Caco-2 (cell line): ENCODE measurements at regions not wholly inside any gene's neighbourhood (a gene's known extent, or its start where the extent isn't known, plus 50 kb on each side); places are given as distances from the start of the nearest gene placed in this dataset.

Source experiments
- BruUV-seq: library from RNA; stranded (reverse); fragments of 400-500 nt; replicated peaks from 2 replicates; lab custom pipeline; 2021; lab: Mats Ljungman, UMichigan
- CTCF ChIA-PET: fragments of 300-600 bp; sonication (Branson Sonifier 250); formaldehyde crosslinking; loops from one replicate; lab custom pipeline; 2022; ENCODE audit warnings: antibody characterized with exemption; lab: Charles Lee
- POLR2A ChIA-PET: fragments of 300-600 bp; sonication (Branson Sonifier 250); formaldehyde crosslinking; loops from one replicate; lab custom pipeline; 2022; ENCODE audit warnings: antibody characterized with exemption; lab: Charles Lee
- DNase-seq, 2 experiments: peaks; one replicate each; pipeline versions ENCODE4 v3.0.0 to v3.0.0-alpha.2; 2020 to 2022
- H3K27me3 ChIP-seq: replicated peaks from 2 replicates; pipeline ENCODE4 v1.6.0; 2011; ENCODE audit warnings: low read length; ENCODE audit not compliant: control insufficient read depth, insufficient read depth
- H3K36me3 ChIP-seq: 2 replicates; pipeline ENCODE4 v1.5.1; 2011; ENCODE audit warnings: low read length; ENCODE audit not compliant: control insufficient read depth, insufficient read depth
- H3K4me1 ChIP-seq: fragments of 250-450 bp; sonication (Bioruptor Pico); 2 replicates; pipeline ENCODE4 v1.5.1; 2020; ENCODE audit warnings: mild to moderate bottlenecking
- H3K4me3 ChIP-seq: 2 replicates; pipeline ENCODE4 v1.5.1; 2011; ENCODE audit warnings: low read depth, mild to moderate bottlenecking, control low read depth, low read length
- H3K9me3 ChIP-seq: fragments of 250-450 bp; sonication (Bioruptor Pico); 2 replicates; pipeline ENCODE4 v1.5.1; 2020; ENCODE audit warnings: mild to moderate bottlenecking, moderate library complexity
- H3K27ac Mint-ChIP-seq: one replicate; pipeline ENCODE4 v1.8.0; 2022; ENCODE audit warnings: mixed read lengths; ENCODE audit not compliant: unreplicated experiment
- H3K27me3 Mint-ChIP-seq: one replicate; pipeline ENCODE4 v1.8.0; 2022; ENCODE audit warnings: mixed read lengths; ENCODE audit not compliant: insufficient read depth, unreplicated experiment
- H3K36me3 Mint-ChIP-seq: one replicate; pipeline ENCODE4 v1.8.0; 2022; ENCODE audit warnings: mild to moderate bottlenecking, mixed read lengths; ENCODE audit not compliant: insufficient read depth, unreplicated experiment
- H3K4me1 Mint-ChIP-seq: one replicate; pipeline ENCODE4 v1.8.0; 2022; ENCODE audit warnings: low read depth, mixed read lengths; ENCODE audit not compliant: unreplicated experiment
- H3K4me3 Mint-ChIP-seq: one replicate; pipeline ENCODE4 v1.8.0; 2022; ENCODE audit warnings: mild to moderate bottlenecking, moderate library complexity, mixed read lengths; ENCODE audit not compliant: unreplicated experiment
- H3K9me3 Mint-ChIP-seq: one replicate; pipeline ENCODE4 v1.8.0; 2022; ENCODE audit warnings: mixed read lengths; ENCODE audit not compliant: unreplicated experiment
- intact Hi-C: fragments of 100-400 bp; cut with micrococcal nuclease; formaldehyde crosslinking; loops from one replicate; pipeline ENCODE4 v1.10.0; 2022; ENCODE audit not compliant: unreplicated experiment
- TF ChIP-seq, protein P1 (sequence below), 2 experiments: fragments of 200-600 bp in 1 of 2; IDR thresholded peaks; 1 replicate in 1 of 2; 2 replicates in 1 of 2; pipeline versions ENCODE4 v1.5.1 to v1.8.0; 2011 to 2022; ENCODE audit warnings: antibody characterized with exemption in 1 of 2, control low read depth in 1 of 2, inconsistent platforms in 1 of 2, low read depth in 1 of 2, low read length in 1 of 2, mild to moderate bottlenecking in 1 of 2, moderate library complexity in 1 of 2; ENCODE audit not compliant: insufficient read depth in 1 of 2, severe bottlenecking in 1 of 2, unreplicated experiment in 1 of 2

DNA sequence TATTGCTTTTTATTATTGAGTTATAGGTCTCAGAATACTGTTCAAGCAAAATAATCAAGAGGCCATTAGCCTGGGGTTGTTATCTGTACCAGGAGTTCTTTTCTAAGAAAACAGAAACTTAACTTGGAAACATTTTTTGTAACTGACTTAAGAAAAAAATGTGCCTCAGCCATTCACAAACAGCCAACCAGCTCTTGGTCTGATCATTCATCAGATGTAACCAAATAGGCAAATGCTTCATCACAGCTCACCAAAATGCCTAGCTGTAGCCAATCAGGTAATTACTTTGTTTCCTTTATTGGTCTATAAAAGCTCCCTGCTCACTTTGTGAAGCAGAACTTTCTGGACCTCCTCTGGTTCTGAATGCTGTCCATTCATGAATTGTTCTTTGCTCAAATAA, 387.7 kb downstream of the FAT4 start:
- no peaks in the 10 kb centered on the region for H3K9me3 Mint-ChIP-seq
- Histone ChIP-seq H3K9me3 (no peaks in the 10 kb centered on the region), H3K27me3 (no peaks in the 10 kb centered on the region), H3K4me1 (no peaks in the 10 kb centered on the region), H3K36me3 (no peaks in the 10 kb centered on the region), H3K4me3 (no peak overlapping the region)
- DNase-seq = no peak
- H3K36me3 Mint-ChIP-seq = no peaks in the 10 kb centered on the region
- peaks cover 3% of the 10 kb centered on the region for H3K27me3 Mint-ChIP-seq
- POLR2A ChIA-PET = no interaction called here
- intact Hi-C loops = no loop called here
- no peak overlapping the region for H3K4me3 Mint-ChIP-seq
- CTCF ChIA-PET = no interaction called here
- no TSS peak for BruUV-seq
- TF ChIP-seq, protein P1, sequence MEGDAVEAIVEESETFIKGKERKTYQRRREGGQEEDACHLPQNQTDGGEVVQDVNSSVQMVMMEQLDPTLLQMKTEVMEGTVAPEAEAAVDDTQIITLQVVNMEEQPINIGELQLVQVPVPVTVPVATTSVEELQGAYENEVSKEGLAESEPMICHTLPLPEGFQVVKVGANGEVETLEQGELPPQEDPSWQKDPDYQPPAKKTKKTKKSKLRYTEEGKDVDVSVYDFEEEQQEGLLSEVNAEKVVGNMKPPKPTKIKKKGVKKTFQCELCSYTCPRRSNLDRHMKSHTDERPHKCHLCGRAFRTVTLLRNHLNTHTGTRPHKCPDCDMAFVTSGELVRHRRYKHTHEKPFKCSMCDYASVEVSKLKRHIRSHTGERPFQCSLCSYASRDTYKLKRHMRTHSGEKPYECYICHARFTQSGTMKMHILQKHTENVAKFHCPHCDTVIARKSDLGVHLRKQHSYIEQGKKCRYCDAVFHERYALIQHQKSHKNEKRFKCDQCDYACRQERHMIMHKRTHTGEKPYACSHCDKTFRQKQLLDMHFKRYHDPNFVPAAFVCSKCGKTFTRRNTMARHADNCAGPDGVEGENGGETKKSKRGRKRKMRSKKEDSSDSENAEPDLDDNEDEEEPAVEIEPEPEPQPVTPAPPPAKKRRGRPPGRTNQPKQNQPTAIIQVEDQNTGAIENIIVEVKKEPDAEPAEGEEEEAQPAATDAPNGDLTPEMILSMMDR (IDR thresholded peaks at IDR 0.05; ENCODE audit: insufficient read depth in 1 of 2, low read depth in 1 of 2, low read length in 1 of 2, severe bottlenecking in 1 of 2, unreplicated experiment in 1 of 2) = no peak
- no peak overlapping the region for H3K27ac Mint-ChIP-seq
- H3K4me1 Mint-ChIP-seq = no peaks in the 10 kb centered on the region

DNA sequence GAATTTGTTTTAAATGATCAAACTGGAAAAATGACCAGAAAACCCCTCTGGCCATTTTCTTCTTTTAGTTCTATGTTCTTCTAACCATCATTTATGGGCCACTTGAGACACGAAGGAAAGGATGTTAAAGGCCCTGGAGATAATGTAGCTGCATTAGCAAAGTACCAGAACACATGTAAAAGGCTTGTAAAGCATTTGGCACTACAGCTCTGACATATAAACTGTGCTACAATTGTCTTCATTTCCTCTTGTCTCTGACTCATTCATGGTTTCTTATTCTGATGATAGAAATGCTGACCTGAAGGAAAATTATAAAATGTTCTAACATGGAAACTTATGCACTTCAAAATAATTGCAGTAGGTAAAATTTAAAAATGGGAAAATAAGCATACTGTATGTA, 388.7 kb downstream of the FAT4 start:
- Mint-ChIP-seq H3K9me3 (no peaks in the 10 kb centered on the region), H3K36me3 (no peaks in the 10 kb centered on the region), H3K27ac (no peak overlapping the region), H3K4me1 (no peaks in the 10 kb centered on the region), H3K27me3 (peaks cover 3% of the 10 kb centered on the region), H3K4me3 (no peak overlapping the region)
- intact Hi-C loops = no loop called here
- BruUV-seq = no TSS peak
- H3K27me3 ChIP-seq = no peaks in the 10 kb centered on the region
- H3K9me3 ChIP-seq = no peaks in the 10 kb centered on the region
- DNase-seq = no peak
- no peaks in the 10 kb centered on the region for H3K4me1 ChIP-seq
- H3K4me3 ChIP-seq = no peak overlapping the region
- TF ChIP-seq, protein P1 (IDR thresholded peaks at IDR 0.05; ENCODE audit: insufficient read depth in 1 of 2, low read depth in 1 of 2, low read length in 1 of 2, severe bottlenecking in 1 of 2, unreplicated experiment in 1 of 2) = no peak
- CTCF ChIA-PET = no interaction called here
- POLR2A ChIA-PET = no interaction called here
- H3K36me3 ChIP-seq = no peaks in the 10 kb centered on the region

DNA sequence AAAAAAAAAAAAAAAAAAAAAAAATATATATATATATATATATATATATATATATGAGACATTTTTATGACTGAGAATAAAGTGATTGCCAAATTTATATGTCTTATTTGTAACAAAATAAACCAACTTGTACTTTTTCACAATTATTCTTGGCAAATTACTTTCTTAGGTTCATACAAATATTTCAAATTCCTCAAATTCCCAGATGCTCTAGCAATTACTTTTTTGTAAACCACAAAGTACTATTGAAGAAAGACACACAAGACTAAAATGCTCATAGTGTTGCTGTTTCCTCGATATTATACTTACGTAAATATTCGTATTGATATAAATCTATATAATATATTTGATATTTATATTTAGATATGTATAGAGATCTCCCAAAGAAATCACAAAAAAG, 390.0 kb downstream of the FAT4 start:
- intact Hi-C loops = no loop called here
- no peak overlapping the region for H3K4me3 Mint-ChIP-seq
- H3K27me3 Mint-ChIP-seq = peaks cover 3% of the 10 kb centered on the region
- H3K4me3 ChIP-seq = no peak overlapping the region
- DNase-seq = no peak
- BruUV-seq = no TSS peak
- no peaks in the 10 kb centered on the region for H3K36me3 ChIP-seq
- H3K4me1 ChIP-seq = no peaks in the 10 kb centered on the region
- no peaks in the 10 kb centered on the region for H3K27me3 ChIP-seq
- POLR2A ChIA-PET = no interaction called here
- H3K36me3 Mint-ChIP-seq = no peaks in the 10 kb centered on the region
- H3K4me1 Mint-ChIP-seq = no peaks in the 10 kb centered on the region
- TF ChIP-seq, protein P1 (IDR thresholded peaks at IDR 0.05; ENCODE audit: insufficient read depth in 1 of 2, low read depth in 1 of 2, low read length in 1 of 2, severe bottlenecking in 1 of 2, unreplicated experiment in 1 of 2) = no peak
- CTCF ChIA-PET = no interaction called here
- H3K9me3 ChIP-seq = no peaks in the 10 kb centered on the region
- H3K9me3 Mint-ChIP-seq = no peaks in the 10 kb centered on the region
- H3K27ac Mint-ChIP-seq = no peak overlapping the region
